ENCODE measurements at regions not wholly inside any gene's neighbourhood (a gene's known extent, or its start where the extent isn't known, plus 50 kb on each side); places are given as distances from the start of the nearest gene placed in this dataset.

DNA sequence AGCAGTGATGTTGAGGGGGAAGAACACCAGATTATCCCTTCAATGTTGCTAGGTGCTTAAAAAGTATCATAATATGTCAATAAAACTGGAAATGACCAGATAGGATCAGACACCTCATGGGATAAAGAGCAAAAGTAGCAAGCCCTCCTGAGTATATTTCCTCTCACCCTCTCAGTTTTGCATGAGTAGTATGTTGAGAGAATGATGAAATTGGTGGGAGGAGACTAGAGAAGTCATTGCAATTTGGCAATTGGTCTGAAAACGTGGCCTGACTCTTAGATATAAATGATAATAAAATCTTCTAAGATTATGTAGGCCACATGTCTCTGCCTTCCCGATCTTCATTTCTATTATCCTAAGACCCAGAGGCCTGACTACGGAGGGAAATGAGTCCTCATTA is 151.2 kb upstream of the ARRDC3 start:
- H3K9me2 ChIP-seq (replicated peaks; ENCODE audit: control insufficient read depth, low read length): no peaks in the 10 kb centered on the region
- H3K27me3 ChIP-seq (ENCODE audit: control insufficient read depth, low read length): no peaks in the 10 kb centered on the region
- no peak overlapping the region for H3K4me2 ChIP-seq (ENCODE audit: low read length)
- H3K9me3 ChIP-seq (ENCODE audit: control insufficient read depth, insufficient read depth, low read length): no peaks in the 10 kb centered on the region
- H3K4me1 ChIP-seq (ENCODE audit: control insufficient read depth, low read length): no peaks in the 10 kb centered on the region
- no peaks in the 10 kb centered on the region for H3K36me3 ChIP-seq (ENCODE audit: control insufficient read depth, low read length)
- H3F3A ChIP-seq (ENCODE audit: control insufficient read depth, insufficient read depth): no peaks in the 10 kb centered on the region
- TF ChIP-seq, protein P1, sequence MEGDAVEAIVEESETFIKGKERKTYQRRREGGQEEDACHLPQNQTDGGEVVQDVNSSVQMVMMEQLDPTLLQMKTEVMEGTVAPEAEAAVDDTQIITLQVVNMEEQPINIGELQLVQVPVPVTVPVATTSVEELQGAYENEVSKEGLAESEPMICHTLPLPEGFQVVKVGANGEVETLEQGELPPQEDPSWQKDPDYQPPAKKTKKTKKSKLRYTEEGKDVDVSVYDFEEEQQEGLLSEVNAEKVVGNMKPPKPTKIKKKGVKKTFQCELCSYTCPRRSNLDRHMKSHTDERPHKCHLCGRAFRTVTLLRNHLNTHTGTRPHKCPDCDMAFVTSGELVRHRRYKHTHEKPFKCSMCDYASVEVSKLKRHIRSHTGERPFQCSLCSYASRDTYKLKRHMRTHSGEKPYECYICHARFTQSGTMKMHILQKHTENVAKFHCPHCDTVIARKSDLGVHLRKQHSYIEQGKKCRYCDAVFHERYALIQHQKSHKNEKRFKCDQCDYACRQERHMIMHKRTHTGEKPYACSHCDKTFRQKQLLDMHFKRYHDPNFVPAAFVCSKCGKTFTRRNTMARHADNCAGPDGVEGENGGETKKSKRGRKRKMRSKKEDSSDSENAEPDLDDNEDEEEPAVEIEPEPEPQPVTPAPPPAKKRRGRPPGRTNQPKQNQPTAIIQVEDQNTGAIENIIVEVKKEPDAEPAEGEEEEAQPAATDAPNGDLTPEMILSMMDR (IDR thresholded peaks at IDR 0.05; ENCODE audit: low read depth, low read length, poor library complexity, severe bottlenecking): no peak
- TF ChIP-seq EZH2phosphoT487 (IDR thresholded peaks at IDR 0.05; ENCODE audit: borderline replicate concordance, low read length): no peak
- no peaks in the 10 kb centered on the region for H4K20me1 ChIP-seq (ENCODE audit: control insufficient read depth, insufficient read depth, low read depth, low read length)
- no peak overlapping the region for H3K27ac ChIP-seq (ENCODE audit: low read depth, low read length)
- H3K4me3 ChIP-seq (ENCODE audit: low read length): no peak overlapping the region
- no peaks in the 10 kb centered on the region for H3K79me2 ChIP-seq (ENCODE audit: control insufficient read depth, low read length)

DNA sequence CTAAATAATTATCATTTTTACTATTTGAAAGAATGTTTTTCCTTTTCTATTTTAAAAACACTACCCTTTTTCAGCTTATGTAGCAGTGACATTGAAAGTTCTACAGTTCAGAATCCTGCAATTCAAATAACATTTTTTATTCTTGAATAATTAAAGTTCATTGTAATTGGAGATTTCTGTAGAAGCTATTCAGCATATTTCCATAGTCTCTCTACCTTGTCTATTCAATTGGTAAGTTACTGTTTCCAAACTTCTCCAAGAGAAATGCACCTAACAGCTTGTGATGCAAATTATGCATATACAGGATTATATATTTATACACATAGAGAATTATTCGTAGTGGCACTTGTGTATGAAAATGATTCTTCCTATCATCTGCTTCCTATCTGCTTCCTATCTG is 149.7 kb upstream of the ARRDC3 start:
- Histone ChIP-seq H3K27me3 (ENCODE audit: control insufficient read depth, low read length) (no peaks in the 10 kb centered on the region), H3K4me1 (ENCODE audit: control insufficient read depth, low read length) (no peaks in the 10 kb centered on the region), H3K9me3 (ENCODE audit: control insufficient read depth, insufficient read depth, low read length) (no peaks in the 10 kb centered on the region)

DNA sequence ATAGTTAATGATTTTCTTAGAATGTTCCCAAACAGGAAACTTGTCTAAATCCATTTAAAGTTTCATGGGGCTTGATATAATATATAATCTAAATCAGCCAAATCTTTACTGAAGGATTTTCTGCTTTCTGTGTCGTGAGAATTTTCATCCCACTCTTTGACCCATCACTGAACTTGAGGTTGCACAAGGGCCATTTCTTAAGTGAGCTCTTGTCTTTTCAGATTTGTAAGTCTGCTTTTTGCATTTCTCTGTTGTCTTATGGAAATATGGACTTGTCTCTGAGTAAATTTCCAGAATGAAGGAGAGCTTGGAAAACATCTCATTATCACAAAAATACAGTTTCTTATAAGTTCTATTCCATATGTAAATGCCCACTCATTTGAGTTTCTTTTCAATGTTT is 149.2 kb upstream of the ARRDC3 start:
- TF ChIP-seq, protein P1 (IDR thresholded peaks at IDR 0.05; ENCODE audit: low read depth, low read length, poor library complexity, severe bottlenecking): no peak
- no peak for TF ChIP-seq EZH2phosphoT487 (IDR thresholded peaks at IDR 0.05; ENCODE audit: borderline replicate concordance, low read length)
- Histone ChIP-seq H3K4me1 (ENCODE audit: control insufficient read depth, low read length) (no peaks in the 10 kb centered on the region), H3K27ac (ENCODE audit: low read depth, low read length) (no peak overlapping the region), H3K27me3 (ENCODE audit: control insufficient read depth, low read length) (no peaks in the 10 kb centered on the region), H3K4me2 (ENCODE audit: low read length) (no peak overlapping the region), H3K36me3 (ENCODE audit: control insufficient read depth, low read length) (no peaks in the 10 kb centered on the region), H3F3A (ENCODE audit: control insufficient read depth, insufficient read depth) (no peaks in the 10 kb centered on the region), H3K9me3 (ENCODE audit: control insufficient read depth, insufficient read depth, low read length) (no peaks in the 10 kb centered on the region), H3K4me3 (ENCODE audit: low read length) (no peak overlapping the region), H3K79me2 (ENCODE audit: control insufficient read depth, low read length) (no peaks in the 10 kb centered on the region), H4K20me1 (ENCODE audit: control insufficient read depth, insufficient read depth, low read depth, low read length) (no peaks in the 10 kb centered on the region), H3K9me2 (replicated peaks; ENCODE audit: control insufficient read depth, low read length) (no peaks in the 10 kb centered on the region)

More for the DNA sequence above, 149.7 kb upstream of the ARRDC3 start:
- Histone ChIP-seq H4K20me1 (ENCODE audit: control insufficient read depth, insufficient read depth, low read depth, low read length) (no peaks in the 10 kb centered on the region), H3K9me2 (replicated peaks; ENCODE audit: control insufficient read depth, low read length) (no peaks in the 10 kb centered on the region), H3K4me3 (ENCODE audit: low read length) (no peak overlapping the region), H3K27ac (ENCODE audit: low read depth, low read length) (no peak overlapping the region), H3F3A (ENCODE audit: control insufficient read depth, insufficient read depth) (no peaks in the 10 kb centered on the region), H3K4me2 (ENCODE audit: low read length) (no peak overlapping the region), H3K36me3 (ENCODE audit: control insufficient read depth, low read length) (no peaks in the 10 kb centered on the region), H3K79me2 (ENCODE audit: control insufficient read depth, low read length) (no peaks in the 10 kb centered on the region)
- TF ChIP-seq, protein P1 (IDR thresholded peaks at IDR 0.05; ENCODE audit: low read depth, low read length, poor library complexity, severe bottlenecking): no peak
- no peak for TF ChIP-seq EZH2phosphoT487 (IDR thresholded peaks at IDR 0.05; ENCODE audit: borderline replicate concordance, low read length)

DNA sequence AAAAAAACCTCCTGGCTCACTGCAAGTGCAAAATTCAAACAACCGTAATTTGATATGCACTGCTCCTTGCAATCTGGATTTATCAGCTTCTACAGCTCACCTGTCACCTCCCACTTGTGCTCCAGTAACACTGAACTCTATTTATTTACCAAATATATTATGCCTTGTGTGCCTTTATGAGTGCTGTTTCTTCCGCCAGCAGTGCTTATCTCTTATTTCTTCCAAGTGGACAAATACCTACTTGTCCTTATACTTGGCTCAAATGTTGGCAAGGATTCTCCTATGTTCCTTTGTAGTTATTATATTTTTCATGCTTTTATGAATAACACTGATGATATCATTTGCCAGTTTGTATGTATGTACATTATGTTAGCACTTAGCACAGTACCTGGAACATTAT is 145.7 kb upstream of the ARRDC3 start:
- Histone ChIP-seq H3K27ac (ENCODE audit: low read depth, low read length) (no peak overlapping the region), H3K4me3 (ENCODE audit: low read length) (no peak overlapping the region), H3K9me3 (ENCODE audit: control insufficient read depth, insufficient read depth, low read length) (no peaks in the 10 kb centered on the region), H3K27me3 (ENCODE audit: control insufficient read depth, low read length) (no peaks in the 10 kb centered on the region), H3F3A (ENCODE audit: control insufficient read depth, insufficient read depth) (no peaks in the 10 kb centered on the region), H3K4me2 (ENCODE audit: low read length) (no peak overlapping the region), H3K4me1 (ENCODE audit: control insufficient read depth, low read length) (no peaks in the 10 kb centered on the region), H3K9me2 (replicated peaks; ENCODE audit: control insufficient read depth, low read length) (no peaks in the 10 kb centered on the region), H3K79me2 (ENCODE audit: control insufficient read depth, low read length) (no peaks in the 10 kb centered on the region), H4K20me1 (ENCODE audit: control insufficient read depth, insufficient read depth, low read depth, low read length) (no peaks in the 10 kb centered on the region), H3K36me3 (ENCODE audit: control insufficient read depth, low read length) (no peaks in the 10 kb centered on the region)
- TF ChIP-seq, protein P1 (IDR thresholded peaks at IDR 0.05; ENCODE audit: low read depth, low read length, poor library complexity, severe bottlenecking): no peak
- TF ChIP-seq EZH2phosphoT487 (IDR thresholded peaks at IDR 0.05; ENCODE audit: borderline replicate concordance, low read length): no peak

Measured in DOHH2 (cell line).